HepG2 (cell line): ENCODE measurements at regions not wholly inside any gene's neighbourhood (a gene's known extent, or its start where the extent isn't known, plus 50 kb on each side); places are given as distances from the start of the nearest gene placed in this dataset.

Source experiments
- ATAC-seq: fragments of 200-7000 bp; cut with Tn5 transposase; 3 replicates; pipeline ENCODE4 v1.9.1; 2020; ENCODE audit warnings: mild to moderate bottlenecking, moderate library complexity
- BruUV-seq: library from RNA; stranded (reverse); fragments of 400-500 nt; replicated peaks from 2 replicates; lab custom pipeline; 2021; lab: Mats Ljungman, UMichigan
- CTCF ChIA-PET: fragments of 300-600 bp; formaldehyde crosslinking; extraction: SDS; loops from one replicate; lab custom pipeline; 2021; ENCODE audit warnings: low total read pairs, inconsistent platforms, low intra/inter-chr PET ratio; lab: Yijun Ruan, JAX
- POLR2A ChIA-PET: fragments of 350-600 bp; sonication (Branson Sonifier 250); formaldehyde crosslinking; loops from one replicate; lab custom pipeline; 2020; ENCODE audit warnings: antibody characterized with exemption, inconsistent platforms; lab: Yijun Ruan, JAX
- DNase-seq: peaks from one replicate; pipeline ENCODE4 v3.0.0-alpha.2; 2015; ENCODE audit warnings: low spot score
- FAIRE-seq: peaks from 3 replicates; lab custom pipeline; 2011; peaks lifted over from hg19 to GRCh38; lab: Jason Lieb, UNC
- H2AFZ ChIP-seq: one replicate; pipeline ENCODE4 v1.6.1; 2011; ENCODE audit warnings: low read length, inconsistent platforms
- H3K27ac ChIP-seq: fragments of 300-600 bp; 3 replicates; pipeline ENCODE4 v1.8.0; 2011; ENCODE audit warnings: mixed run types, mild to moderate bottlenecking, mixed read lengths, low read length, inconsistent platforms; ENCODE audit not compliant: insufficient read depth; ENCODE audit errors: extremely low read length
- H3K27me3 ChIP-seq, 2 experiments: fragments of 200-600 bp in 1 of 2; 2 replicates in 1 of 2; 3 replicates in 1 of 2; pipeline versions ENCODE4 v1.6.0 to v1.8.0; 2011; ENCODE audit warnings: low read length in 2 of 2, mild to moderate bottlenecking in 2 of 2, moderate library complexity in 2 of 2, inconsistent platforms in 1 of 2; ENCODE audit not compliant: insufficient read depth in 2 of 2, control insufficient read depth in 1 of 2
- H3K36me3 ChIP-seq, 2 experiments: fragments of 200-600 bp in 1 of 2; replicated peaks in 1 of 2; 2 replicates in 1 of 2; 3 replicates in 1 of 2; pipeline versions ENCODE4 v1.5.1 to v1.8.0; 2011; ENCODE audit warnings: low read length in 2 of 2, inconsistent platforms in 1 of 2; ENCODE audit not compliant: insufficient read depth in 2 of 2, control insufficient read depth in 1 of 2
- H3K4me1 ChIP-seq: 2 replicates; pipeline ENCODE4 v1.5.1; 2012; ENCODE audit warnings: low read length, inconsistent platforms; ENCODE audit not compliant: insufficient read depth
- H3K4me2 ChIP-seq: 2 replicates; pipeline ENCODE4 v1.6.0; 2011; ENCODE audit warnings: low read depth, low read length, inconsistent platforms
- H3K4me3 ChIP-seq, 3 experiments: fragments of 200-600 bp in 1 of 3; sonication (generic), shearing (Covaris generic) in 1 of 3; replicated peaks in 1 of 3; 2 replicates each; pipeline ENCODE4 v1.5.1; 2011 to 2016; ENCODE audit warnings: low read length in 3 of 3, inconsistent platforms in 2 of 3, low read depth in 2 of 3, mild to moderate bottlenecking in 2 of 3, control low read depth in 1 of 3, mixed read lengths in 1 of 3; ENCODE audit not compliant: insufficient read depth in 1 of 3
- H3K79me2 ChIP-seq: one replicate; pipeline ENCODE4 v1.6.1; 2011; ENCODE audit warnings: low read length, inconsistent platforms; ENCODE audit not compliant: insufficient read depth
- H3K9ac ChIP-seq: 2 replicates; pipeline ENCODE4 v1.6.0; 2011; ENCODE audit warnings: mild to moderate bottlenecking, low read depth, low read length, inconsistent platforms; ENCODE audit not compliant: insufficient read depth
- H3K9me3 ChIP-seq: 2 replicates; pipeline ENCODE4 v1.5.1; 2012; ENCODE audit warnings: mild to moderate bottlenecking, low read length
- H4K20me1 ChIP-seq: 2 replicates; pipeline ENCODE4 v1.6.0; 2011; ENCODE audit warnings: inconsistent platforms, mild to moderate bottlenecking, low read length, moderate library complexity; ENCODE audit not compliant: insufficient read depth
- GABPB1 ChIP-seq: IDR thresholded peaks from 2 replicates; pipeline ENCODE4 v1.6.1; 2016; ENCODE audit warnings: mild to moderate bottlenecking, missing genetic modification reagents, moderate library complexity, missing compliant biosample characterization
- HMG20A ChIP-seq: IDR thresholded peaks from 2 replicates; pipeline ENCODE4 v1.6.1; 2016; ENCODE audit warnings: borderline replicate concordance
- JDP2 ChIP-seq: sonication (generic); formaldehyde crosslinking; IDR thresholded peaks from 2 replicates; pipeline ENCODE4 v1.8.1; 2022; ENCODE audit warnings: missing genetic modification reagents, borderline replicate concordance
- MED8 ChIP-seq: sonication (generic); formaldehyde crosslinking; IDR thresholded peaks from 2 replicates; pipeline ENCODE4 v1.8.1; 2023; ENCODE audit warnings: mild to moderate bottlenecking, missing genetic modification reagents; ENCODE audit not compliant: insufficient replicate concordance
- MXD4 ChIP-seq: IDR thresholded peaks from 2 replicates; pipeline ENCODE4 v1.6.1; 2016; ENCODE audit warnings: mild to moderate bottlenecking, missing biosample characterization, missing genetic modification reagents
- PHF21A ChIP-seq: sonication (generic); formaldehyde crosslinking; IDR thresholded peaks from 2 replicates; pipeline ENCODE4 v1.5.0; 2020; ENCODE audit warnings: mild to moderate bottlenecking, missing genetic modification reagents
- SSRP1 ChIP-seq: IDR thresholded peaks from 2 replicates; pipeline ENCODE4 v1.6.1; 2016; ENCODE audit warnings: control low read depth
- SYNCRIP ChIP-seq: fragments of 200-400 bp; formaldehyde crosslinking; IDR thresholded peaks from 2 replicates; pipeline ENCODE4 v1.6.1; 2018; ENCODE audit warnings: mild to moderate bottlenecking, low read depth, low read length; ENCODE audit not compliant: insufficient read depth
- ZFP36 ChIP-seq: fragments of 150-350 bp; IDR thresholded peaks from 2 replicates; pipeline ENCODE4 v1.6.1; 2018; ENCODE audit warnings: borderline replicate concordance, low read length, low read depth; ENCODE audit not compliant: partially characterized antibody
- ZNF572 ChIP-seq: sonication (generic); formaldehyde crosslinking; IDR thresholded peaks from 2 replicates; pipeline ENCODE4 v1.5.1; 2020; ENCODE audit warnings: mild to moderate bottlenecking, missing genetic modification reagents
- ZNF660 ChIP-seq: sonication (generic); formaldehyde crosslinking; IDR thresholded peaks from 2 replicates; pipeline ENCODE4 v1.5.1; 2020; ENCODE audit warnings: mild to moderate bottlenecking, low read depth, missing genetic modification reagents, borderline replicate concordance
- ZSCAN20 ChIP-seq: sonication (generic); formaldehyde crosslinking; IDR thresholded peaks from 2 replicates; pipeline ENCODE4 v1.4.0; 2020; ENCODE audit warnings: missing genetic modification reagents, mild to moderate bottlenecking, borderline replicate concordance
- ZSCAN30 ChIP-seq: sonication (generic); formaldehyde crosslinking; IDR thresholded peaks from 2 replicates; pipeline ENCODE4 v1.5.0; 2020; ENCODE audit warnings: mild to moderate bottlenecking, missing genetic modification reagents
- WGBS: methylation state at CpG from one replicate; pipeline ENCODE4 v1.1.6; 2017; ENCODE audit warnings: low lambda C conversion rate; 5-methylcytosine and 5-hydroxymethylcytosine counted together
- in situ Hi-C: cut with HindIII; loops from 2 replicates; pipeline ENCODE4 v1.10.0; 2017; ENCODE audit warnings: low pct_unique_long_range_greater_than_20kb; ENCODE audit not compliant: extremely low pct_ligation_motif_present
- intact Hi-C: fragments of 100-400 bp; cut with micrococcal nuclease; formaldehyde crosslinking; loops from one replicate; pipeline ENCODE4 v1.10.0; 2022; ENCODE audit not compliant: unreplicated experiment
- TF ChIP-seq, protein P1 (sequence below): IDR thresholded peaks from 2 replicates; pipeline ENCODE4 v1.6.1; 2012; ENCODE audit warnings: low read length, improper control_type of control experiment
- TF ChIP-seq, protein P2 (sequence below): sonication (generic); formaldehyde crosslinking; IDR thresholded peaks from 2 replicates; pipeline ENCODE4 v1.8.1; 2023; ENCODE audit warnings: mild to moderate bottlenecking, missing genetic modification reagents

DNA sequence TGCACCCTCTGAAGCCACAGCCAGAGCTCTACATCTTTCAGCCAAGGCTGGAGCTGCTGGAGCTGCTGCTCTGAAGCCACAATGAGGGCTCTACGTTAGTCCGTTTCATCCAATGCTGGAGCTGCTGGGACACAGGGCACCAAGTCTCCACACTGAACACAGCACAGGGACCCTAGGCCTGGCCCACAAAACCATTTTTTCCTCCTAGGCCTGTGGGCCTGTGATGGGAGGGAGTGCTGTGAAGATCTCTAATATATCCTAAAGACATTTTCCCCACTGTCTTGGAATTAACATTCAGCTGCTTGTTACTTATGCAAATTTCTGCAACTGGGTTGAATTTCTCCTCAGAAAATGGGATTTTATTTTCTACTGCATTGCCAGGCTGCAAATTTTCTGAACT lies 441.4 kb upstream of the FAT3 start:
- FAIRE-seq = no peak
- BruUV-seq = no TSS peak
- Histone ChIP-seq H2AFZ (no peak overlapping the region), H3K36me3 (no peaks in the 10 kb centered on the region), H3K4me2 (no peak overlapping the region), H4K20me1 (no peaks in the 10 kb centered on the region), H3K27ac (no peak overlapping the region), H3K79me2 (no peaks in the 10 kb centered on the region), H3K9ac (no peak overlapping the region), H3K9me3 (peaks cover 76% of the 10 kb centered on the region), H3K4me1 (no peaks in the 10 kb centered on the region), H3K4me3 (no peak overlapping the region), H3K27me3 (no peaks in the 10 kb centered on the region)
- WGBS = no CpG with 5 or more reads among the region's 2 CpGs
- no peak for DNase-seq
- no peak for ATAC-seq
- intact Hi-C loops (no loop called here), in situ Hi-C loops (no loop called here)
- POLR2A ChIA-PET = no interaction called here
- CTCF ChIA-PET = no interaction called here
- TF ChIP-seq ZNF660 (CRISPR knock-in tag) = no peak
- TF ChIP-seq ZSCAN30 (CRISPR knock-in tag) = no peak

DNA sequence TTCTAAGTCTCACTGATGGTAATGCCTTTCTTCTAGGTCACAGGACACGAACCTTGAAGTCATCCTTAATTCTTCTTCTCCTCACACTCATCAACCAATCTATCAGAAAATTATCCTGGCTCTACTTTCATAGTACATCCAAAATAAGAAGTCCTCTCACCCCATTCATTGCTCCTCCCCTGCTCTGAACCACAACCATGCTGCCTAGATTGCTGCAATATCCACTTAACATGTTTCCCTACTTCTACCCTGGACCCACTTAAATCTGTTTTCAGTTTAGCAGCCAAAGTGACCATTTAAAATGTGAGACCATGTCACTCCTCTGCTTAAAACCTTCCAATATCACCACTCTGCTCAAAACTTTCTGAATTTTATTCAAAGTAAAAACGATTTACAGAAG lies 445.9 kb upstream of the FAT3 start:
- H3K4me1 ChIP-seq = no peaks in the 10 kb centered on the region
- in situ Hi-C loops (no loop called here), intact Hi-C loops (no loop called here)
- no peak for FAIRE-seq
- WGBS = 1% methylated on average over 2 of the region's 2 CpGs
- ATAC-seq = no peak
- no peaks in the 10 kb centered on the region for H3K36me3 ChIP-seq
- ChIA-PET POLR2A (no interaction called here), CTCF (no interaction called here)
- no peaks in the 10 kb centered on the region for H3K79me2 ChIP-seq
- H3K27me3 ChIP-seq = no peaks in the 10 kb centered on the region
- no peak overlapping the region for H3K9ac ChIP-seq
- no peak overlapping the region for H3K4me3 ChIP-seq
- no peak overlapping the region for H3K27ac ChIP-seq
- H3K9me3 ChIP-seq = peaks cover 83% of the 10 kb centered on the region
- no peak for DNase-seq
- no TSS peak for BruUV-seq
- no peak overlapping the region for H2AFZ ChIP-seq
- no peak overlapping the region for H3K4me2 ChIP-seq
- no peaks in the 10 kb centered on the region for H4K20me1 ChIP-seq
- TF ChIP-seq JDP2 (CRISPR knock-in tag) = no peak
- TF ChIP-seq SSRP1 (CRISPR knock-in tag) = no peak
- TF ChIP-seq ZFP36 = no peak
- TF ChIP-seq, protein P1, sequence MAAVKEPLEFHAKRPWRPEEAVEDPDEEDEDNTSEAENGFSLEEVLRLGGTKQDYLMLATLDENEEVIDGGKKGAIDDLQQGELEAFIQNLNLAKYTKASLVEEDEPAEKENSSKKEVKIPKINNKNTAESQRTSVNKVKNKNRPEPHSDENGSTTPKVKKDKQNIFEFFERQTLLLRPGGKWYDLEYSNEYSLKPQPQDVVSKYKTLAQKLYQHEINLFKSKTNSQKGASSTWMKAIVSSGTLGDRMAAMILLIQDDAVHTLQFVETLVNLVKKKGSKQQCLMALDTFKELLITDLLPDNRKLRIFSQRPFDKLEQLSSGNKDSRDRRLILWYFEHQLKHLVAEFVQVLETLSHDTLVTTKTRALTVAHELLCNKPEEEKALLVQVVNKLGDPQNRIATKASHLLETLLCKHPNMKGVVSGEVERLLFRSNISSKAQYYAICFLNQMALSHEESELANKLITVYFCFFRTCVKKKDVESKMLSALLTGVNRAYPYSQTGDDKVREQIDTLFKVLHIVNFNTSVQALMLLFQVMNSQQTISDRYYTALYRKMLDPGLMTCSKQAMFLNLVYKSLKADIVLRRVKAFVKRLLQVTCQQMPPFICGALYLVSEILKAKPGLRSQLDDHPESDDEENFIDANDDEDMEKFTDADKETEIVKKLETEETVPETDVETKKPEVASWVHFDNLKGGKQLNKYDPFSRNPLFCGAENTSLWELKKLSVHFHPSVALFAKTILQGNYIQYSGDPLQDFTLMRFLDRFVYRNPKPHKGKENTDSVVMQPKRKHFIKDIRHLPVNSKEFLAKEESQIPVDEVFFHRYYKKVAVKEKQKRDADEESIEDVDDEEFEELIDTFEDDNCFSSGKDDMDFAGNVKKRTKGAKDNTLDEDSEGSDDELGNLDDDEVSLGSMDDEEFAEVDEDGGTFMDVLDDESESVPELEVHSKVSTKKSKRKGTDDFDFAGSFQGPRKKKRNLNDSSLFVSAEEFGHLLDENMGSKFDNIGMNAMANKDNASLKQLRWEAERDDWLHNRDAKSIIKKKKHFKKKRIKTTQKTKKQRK = no peak
- TF ChIP-seq, protein P2, sequence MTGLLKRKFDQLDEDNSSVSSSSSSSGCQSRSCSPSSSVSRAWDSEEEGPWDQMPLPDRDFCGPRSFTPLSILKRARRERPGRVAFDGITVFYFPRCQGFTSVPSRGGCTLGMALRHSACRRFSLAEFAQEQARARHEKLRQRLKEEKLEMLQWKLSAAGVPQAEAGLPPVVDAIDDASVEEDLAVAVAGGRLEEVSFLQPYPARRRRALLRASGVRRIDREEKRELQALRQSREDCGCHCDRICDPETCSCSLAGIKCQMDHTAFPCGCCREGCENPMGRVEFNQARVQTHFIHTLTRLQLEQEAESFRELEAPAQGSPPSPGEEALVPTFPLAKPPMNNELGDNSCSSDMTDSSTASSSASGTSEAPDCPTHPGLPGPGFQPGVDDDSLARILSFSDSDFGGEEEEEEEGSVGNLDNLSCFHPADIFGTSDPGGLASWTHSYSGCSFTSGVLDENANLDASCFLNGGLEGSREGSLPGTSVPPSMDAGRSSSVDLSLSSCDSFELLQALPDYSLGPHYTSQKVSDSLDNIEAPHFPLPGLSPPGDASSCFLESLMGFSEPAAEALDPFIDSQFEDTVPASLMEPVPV = no peak
- TF ChIP-seq GABPB1 = no peak
- no peak for TF ChIP-seq ZSCAN20 (CRISPR knock-in tag)
- TF ChIP-seq MXD4 (CRISPR knock-in tag) = no peak
- TF ChIP-seq HMG20A (CRISPR knock-in tag) = no peak
- TF ChIP-seq PHF21A (CRISPR knock-in tag) = no peak
- no peak for TF ChIP-seq ZNF572 (CRISPR knock-in tag)
- no peak for TF ChIP-seq MED8
- TF ChIP-seq SYNCRIP = no peak
